H1 (cell line): ENCODE measurements at regions not wholly inside any gene's neighbourhood (a gene's known extent, or its start where the extent isn't known, plus 50 kb on each side); places are given as distances from the start of the nearest gene placed in this dataset.

Source experiments
- CTCF ChIA-PET: fragments of 300-600 bp; sonication (Branson Sonifier 250); formaldehyde crosslinking; loops from one replicate; lab custom pipeline; 2021; ENCODE audit not compliant: partially characterized antibody; lab: Charles Lee
- POLR2A ChIA-PET: fragments of 300-600 bp; sonication (Branson Sonifier 250); formaldehyde crosslinking; loops from one replicate; lab custom pipeline; 2021; ENCODE audit warnings: inconsistent platforms; ENCODE audit not compliant: partially characterized antibody; lab: Charles Lee
- DNase-seq, 2 experiments: peaks; one replicate each; pipeline versions ENCODE4 v3.0.0 to v3.0.0-alpha.2; 2010 to 2022; ENCODE audit warnings: low spot score in 2 of 2, low read depth in 1 of 2, mixed read lengths in 1 of 2
- FAIRE-seq: peaks from 2 replicates; lab custom pipeline; 2011; peaks lifted over from hg19 to GRCh38; lab: Jason Lieb, UNC
- H2AFZ ChIP-seq: 2 replicates; pipeline ENCODE4 v1.8.1; 2012; ENCODE audit warnings: low read length, inconsistent platforms
- H2AK5ac ChIP-seq: 2 replicates; pipeline ENCODE4 v1.6.1; 2013; ENCODE audit warnings: low read depth, low read length
- H2BK120ac ChIP-seq: replicated peaks from 2 replicates; pipeline ENCODE3; 2013; ENCODE audit warnings: low read depth, low read length, inconsistent platforms
- H2BK12ac ChIP-seq: 2 replicates; pipeline ENCODE4 v1.6.1; 2013; ENCODE audit warnings: low read depth, low read length
- H2BK15ac ChIP-seq: 2 replicates; pipeline ENCODE4 v1.6.1; 2013; ENCODE audit warnings: low read length
- H2BK20ac ChIP-seq: 2 replicates; pipeline ENCODE4 v1.6.1; 2013; ENCODE audit warnings: low read length
- H2BK5ac ChIP-seq: 2 replicates; pipeline ENCODE4 v1.6.1; 2013; ENCODE audit warnings: low read depth, low read length
- H3K14ac ChIP-seq: 2 replicates; pipeline ENCODE4 v1.6.1; 2013; ENCODE audit warnings: inconsistent platforms; ENCODE audit not compliant: insufficient read length
- H3K18ac ChIP-seq: 2 replicates; pipeline ENCODE4 v1.6.1; 2013; ENCODE audit warnings: low read length; ENCODE audit errors: extremely low read depth
- H3K23ac ChIP-seq: 2 replicates; pipeline ENCODE4 v1.6.1; 2013; ENCODE audit warnings: inconsistent platforms; ENCODE audit not compliant: insufficient read length
- H3K23me2 ChIP-seq: 2 replicates; pipeline ENCODE4 v1.6.1; 2013; ENCODE audit warnings: low read depth, low read length
- H3K27ac ChIP-seq: 2 replicates; pipeline ENCODE4 v1.6.1; 2011; ENCODE audit warnings: low read depth, low read length, inconsistent platforms
- H3K27me3 ChIP-seq, 4 experiments: replicated peaks in 1 of 4; 1 replicate in 1 of 4; 2 replicates in 3 of 4; pipeline versions ENCODE4 v1.6.1 to v1.8.1; 2011 to 2013; ENCODE audit warnings: low read length in 3 of 4, mild to moderate bottlenecking in 3 of 4, inconsistent platforms in 2 of 4, mixed read lengths in 2 of 4, moderate library complexity in 1 of 4; ENCODE audit not compliant: control insufficient read depth in 3 of 4, insufficient read depth in 3 of 4; ENCODE audit errors: extremely low read depth in 1 of 4
- H3K36me3 ChIP-seq, 4 experiments: 2 replicates each; pipeline versions ENCODE4 v1.6.1 to v1.8.1; 2011 to 2013; ENCODE audit warnings: mild to moderate bottlenecking in 4 of 4, low read length in 3 of 4, moderate library complexity in 2 of 4, control low read depth in 1 of 4, inconsistent platforms in 1 of 4; ENCODE audit not compliant: insufficient read depth in 4 of 4, control insufficient read depth in 2 of 4
- H3K4ac ChIP-seq: replicated peaks from 2 replicates; pipeline ENCODE3; 2013; ENCODE audit warnings: low read length, low read depth, mixed read lengths, inconsistent platforms; ENCODE audit not compliant: insufficient read length
- H3K4me1 ChIP-seq, 4 experiments: replicated peaks in 1 of 4; 1 replicate in 1 of 4; 2 replicates in 3 of 4; pipeline versions ENCODE4 v1.6.1 to v1.8.1; 2011 to 2013; ENCODE audit warnings: low read length in 3 of 4, inconsistent platforms in 2 of 4, mixed read lengths in 1 of 4; ENCODE audit not compliant: insufficient read depth in 4 of 4, control insufficient read depth in 3 of 4
- H3K4me2 ChIP-seq, 2 experiments: 2 replicates each; pipeline versions ENCODE4 v1.6.1 to v1.8.1; 2011 to 2013; ENCODE audit warnings: low read depth in 2 of 2, low read length in 2 of 2, control low read depth in 1 of 2, inconsistent platforms in 1 of 2, mild to moderate bottlenecking in 1 of 2; ENCODE audit not compliant: insufficient read depth in 1 of 2
- H3K4me3 ChIP-seq, 4 experiments: fragments of 200-600, 300-600 bp in 1 of 4; sonication (generic), shearing (Covaris generic), sonication (Bioruptor Twin) in 1 of 4; 2 replicates each; pipeline versions ENCODE4 v1.5.1 to v1.8.1; 2011 to 2016; ENCODE audit warnings: low read length in 4 of 4, low read depth in 3 of 4, control low read depth in 2 of 4, inconsistent platforms in 2 of 4, mild to moderate bottlenecking in 2 of 4, mixed read lengths in 1 of 4, moderate library complexity in 1 of 4; ENCODE audit not compliant: insufficient read depth in 2 of 4; ENCODE audit errors: extremely low read depth in 1 of 4
- H3K56ac ChIP-seq: replicated peaks from 2 replicates; pipeline ENCODE3; 2013; ENCODE audit warnings: low read depth, mild to moderate bottlenecking, mixed read lengths, low read length, inconsistent platforms; ENCODE audit not compliant: insufficient read length
- H3K79me1 ChIP-seq: 2 replicates; pipeline ENCODE4 v1.6.1; 2013; ENCODE audit warnings: low read depth, low read length, control low read depth
- H3K79me2 ChIP-seq, 2 experiments: 2 replicates each; pipeline versions ENCODE4 v1.6.1 to v1.8.1; 2012 to 2013; ENCODE audit warnings: low read length in 2 of 2, mild to moderate bottlenecking in 2 of 2, inconsistent platforms in 1 of 2; ENCODE audit not compliant: insufficient read depth in 2 of 2, control insufficient read depth in 1 of 2
- H3K9ac ChIP-seq, 4 experiments: replicated peaks in 1 of 4; 1 replicate in 1 of 4; 2 replicates in 3 of 4; pipeline versions ENCODE4 v1.6.1 to v1.8.1; 2011 to 2013; ENCODE audit warnings: low read depth in 3 of 4, low read length in 3 of 4, control low read depth in 2 of 4, mild to moderate bottlenecking in 2 of 4, moderate library complexity in 2 of 4, inconsistent platforms in 1 of 4; ENCODE audit errors: extremely low read depth in 1 of 4
- H3K9me3 ChIP-seq, 2 experiments: 2 replicates each; pipeline versions ENCODE4 v1.6.1 to v1.8.1; 2012 to 2013; ENCODE audit warnings: mild to moderate bottlenecking in 2 of 2, moderate library complexity in 2 of 2, control low read depth in 1 of 2, inconsistent platforms in 1 of 2, low read depth in 1 of 2, low read length in 1 of 2, mixed read lengths in 1 of 2; ENCODE audit not compliant: insufficient read depth in 2 of 2
- H4K20me1 ChIP-seq, 2 experiments: replicated peaks in 1 of 2; 2 replicates each; pipeline versions ENCODE3 to v1.8.1; 2011 to 2013; ENCODE audit warnings: inconsistent platforms in 2 of 2, low read length in 2 of 2, mild to moderate bottlenecking in 1 of 2; ENCODE audit not compliant: insufficient read depth in 2 of 2, control insufficient read depth in 1 of 2
- H4K5ac ChIP-seq: 2 replicates; pipeline ENCODE4 v1.6.1; 2013; ENCODE audit warnings: low read length, low read depth, mixed read lengths, inconsistent platforms; ENCODE audit not compliant: insufficient read length
- H4K8ac ChIP-seq: 2 replicates; pipeline ENCODE4 v1.8.0; 2013; ENCODE audit warnings: mild to moderate bottlenecking, moderate library complexity, low read length, inconsistent platforms; ENCODE audit not compliant: insufficient read depth; ENCODE audit errors: extremely low read depth
- H4K91ac ChIP-seq: replicated peaks from 2 replicates; pipeline ENCODE3; 2013; ENCODE audit warnings: low read length, mixed read lengths, inconsistent platforms; ENCODE audit not compliant: insufficient read length
- ASH2L ChIP-seq: fragments of 200-600, 300-600 bp; sonication (generic); IDR thresholded peaks from one replicate; pipeline ENCODE4 v1.7.1; 2017; ENCODE audit warnings: low read length
- BACH1 ChIP-seq: IDR thresholded peaks from 2 replicates; pipeline ENCODE4 v1.6.1; 2012; ENCODE audit warnings: low read length, improper control_type of control experiment
- CBX8 ChIP-seq: fragments of 300-800, 300-1000 bp; sonication (generic); IDR thresholded peaks from 2 replicates; pipeline ENCODE4 v1.7.1; 2016; ENCODE audit warnings: low read depth, low read length, borderline replicate concordance
- EZH2 ChIP-seq: fragments of 200-600 bp; sonication (generic); IDR thresholded peaks from 2 replicates; pipeline ENCODE4 v1.7.1; 2012; ENCODE audit warnings: low read depth, mild to moderate bottlenecking, moderate library complexity, low read length, inconsistent platforms; ENCODE audit not compliant: severe bottlenecking
- FOSL1 ChIP-seq: IDR thresholded peaks from 2 replicates; pipeline ENCODE4 v1.6.1; 2011; ENCODE audit warnings: mild to moderate bottlenecking, low read depth, low read length, moderate library complexity; ENCODE audit not compliant: insufficient read depth
- GTF2F1 ChIP-seq: IDR thresholded peaks from 2 replicates; pipeline ENCODE4 v1.6.1; 2012; ENCODE audit warnings: low read depth, low read length, improper control_type of control experiment, borderline replicate concordance
- HDAC6 ChIP-seq: IDR thresholded peaks from one replicate; pipeline ENCODE4 v1.7.1; 2012; ENCODE audit warnings: low read depth, mild to moderate bottlenecking, inconsistent platforms, low read length, moderate library complexity
- KDM1A ChIP-seq: fragments of 200-600, 300-600 bp; sonication (generic); IDR thresholded peaks from 2 replicates; pipeline ENCODE4 v1.7.1; 2016; ENCODE audit warnings: mild to moderate bottlenecking, low read length, borderline replicate concordance
- KDM5A ChIP-seq: fragments of 200-600 bp; IDR thresholded peaks from 2 replicates; pipeline ENCODE4 v1.7.1; 2012; ENCODE audit warnings: mild to moderate bottlenecking, low read length, inconsistent platforms, mixed read lengths
- MAFK ChIP-seq: IDR thresholded peaks from 2 replicates; pipeline ENCODE4 v1.6.1; 2012; ENCODE audit warnings: low read depth, mild to moderate bottlenecking, improper control_type of control experiment, low read length
- RBBP5 ChIP-seq: IDR thresholded peaks from 2 replicates; pipeline ENCODE4 v1.7.1; 2012; ENCODE audit warnings: low read depth, mild to moderate bottlenecking, inconsistent platforms, low read length, moderate library complexity, borderline replicate concordance
- RNF2 ChIP-seq: fragments of 200-900, 300-1000 bp; sonication (generic); IDR thresholded peaks from 2 replicates; pipeline ENCODE4 v1.7.1; 2016; ENCODE audit warnings: borderline replicate concordance, low read depth, mild to moderate bottlenecking, antibody characterized with exemption, low read length; ENCODE audit not compliant: poor library complexity, severe bottlenecking; ENCODE audit errors: missing control alignments
- USF2 ChIP-seq: IDR thresholded peaks from 2 replicates; pipeline ENCODE4 v1.6.1; 2011; ENCODE audit warnings: low read length, improper control_type of control experiment
- YY1 ChIP-seq: IDR thresholded peaks from 2 replicates; pipeline ENCODE4 v1.6.1; 2011; ENCODE audit warnings: low read depth, mild to moderate bottlenecking, low read length
- WGBS, 2 experiments: shearing (Covaris generic) in 1 of 2; methylation state at CpG; one replicate each; pipeline versions ENCODE4 v1.1.6 to v1.1.7; 2013 to 2015; ENCODE audit warnings: low lambda C conversion rate in 2 of 2, mixed read lengths in 2 of 2, inconsistent platforms in 1 of 2, low coverage in 1 of 2, missing lambda C conversion rate in 1 of 2; ENCODE audit not compliant: insufficient replicate concordance in 2 of 2, insufficient coverage in 1 of 2, insufficient read length in 1 of 2; ENCODE audit errors: extremely low coverage in 1 of 2, missing lambda C conversion rate in 1 of 2; 5-methylcytosine and 5-hydroxymethylcytosine counted together

DNA sequence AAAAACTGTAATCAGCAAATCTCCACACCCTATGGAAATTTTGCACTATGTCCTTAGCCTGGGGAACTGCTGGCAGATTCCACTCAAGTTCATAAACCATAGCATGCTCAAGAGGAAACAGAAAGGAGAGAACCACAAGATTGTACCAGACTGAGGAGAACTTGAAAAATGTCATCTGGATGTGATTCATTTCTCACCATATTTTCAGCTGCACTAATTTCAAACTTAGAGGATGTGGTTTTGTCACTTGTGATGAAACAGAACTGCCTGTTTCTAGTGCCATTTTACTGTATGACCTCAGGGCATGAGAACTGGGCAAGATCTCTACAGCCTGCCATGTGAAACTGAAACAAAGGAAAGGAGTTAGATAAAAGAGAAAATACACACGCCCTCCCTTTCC is 1493.1 kb upstream of the FLRT2 start:
- Histone ChIP-seq H3K23ac (no peak overlapping the region), H3K23me2 (no peaks in the 10 kb centered on the region), H2AFZ (peak overlapping the region; percentile 70; the same call in 1 of the 2 replicates), H3K9ac (no peak overlapping the region), H4K5ac (no peak overlapping the region), H3K4ac (no peak overlapping the region), H3K27me3 (no peaks in the 10 kb centered on the region), H3K4me1 (no peaks in the 10 kb centered on the region; a peak in 1 of 7 replicates), H3K27ac (no peak overlapping the region), H4K91ac (no peak overlapping the region), H3K79me1 (no peaks in the 10 kb centered on the region), H3K14ac (no peak overlapping the region), H4K8ac (no peak overlapping the region), H3K9me3 (no peaks in the 10 kb centered on the region), H2BK15ac (no peak overlapping the region), H2BK20ac (no peak overlapping the region), H3K4me3 (no peak overlapping the region), H3K36me3 (no peaks in the 10 kb centered on the region), H2BK12ac (no peak overlapping the region), H2AK5ac (no peak overlapping the region), H3K18ac (no peak overlapping the region), H3K79me2 (no peaks in the 10 kb centered on the region), H2BK5ac (no peak overlapping the region), H3K4me2 (no peak overlapping the region), H2BK120ac (no peak overlapping the region), H4K20me1 (no peaks in the 10 kb centered on the region), H3K56ac (no peak overlapping the region)
- DNase-seq (no peak), FAIRE-seq (no peak)
- CTCF ChIA-PET, result no interaction called here
- TF ChIP-seq CBX8, result no peak
- no peak for TF ChIP-seq ASH2L
- TF ChIP-seq USF2, result no peak
- no peak for TF ChIP-seq KDM1A
- TF ChIP-seq HDAC6, result no peak
- no peak for TF ChIP-seq YY1
- no peak for TF ChIP-seq KDM5A
- no peak for TF ChIP-seq BACH1
- no peak for TF ChIP-seq RBBP5
- no peak for TF ChIP-seq FOSL1
- no peak for TF ChIP-seq RNF2
- no peak for TF ChIP-seq MAFK
- no peak for TF ChIP-seq EZH2
- no peak for TF ChIP-seq GTF2F1
- WGBS, 2 experiments, result 81% methylated on average over 1 of the region's 1 CpG; no CpG with 5 or more reads in 1 of the 2 experiments
- POLR2A ChIA-PET, result no interaction called here
